Lower lobe of right lung (tissue), 2 donors: ENCODE measurements at regions not wholly inside any gene's neighbourhood (a gene's known extent, or its start where the extent isn't known, plus 50 kb on each side); places are given as distances from the start of the nearest gene placed in this dataset.
A peak's percentile ranks its signal among the peaks of the same experiment; 100 is the strongest.

Source experiments
- ATAC-seq, 2 donors: fragments of 200-7000 bp; cut with Tn5 transposase; one replicate each; pipeline ENCODE4 v1.9.1; 2020 to 2022; ENCODE audit warnings: mild to moderate bottlenecking in 2 of 2, moderate library complexity in 2 of 2
- DNase-seq: peaks from one replicate; pipeline ENCODE4 v3.0.0-alpha.2; 2020
- H3K27ac ChIP-seq: fragments of 200-600 bp; one replicate; pipeline ENCODE4 v1.8.0; 2022
- H3K27me3 ChIP-seq: fragments of 200-600 bp; one replicate; pipeline ENCODE4 v1.8.0; 2022; ENCODE audit warnings: low read depth
- H3K36me3 ChIP-seq: fragments of 200-600 bp; one replicate; pipeline ENCODE4 v1.8.0; 2022; ENCODE audit warnings: mild to moderate bottlenecking
- H3K4me1 ChIP-seq: fragments of 200-600 bp; one replicate; pipeline ENCODE4 v1.8.0; 2022
- H3K4me3 ChIP-seq: fragments of 200-600 bp; one replicate; pipeline ENCODE4 v1.8.0; 2022; ENCODE audit warnings: mild to moderate bottlenecking
- H3K9me3 ChIP-seq: fragments of 200-600 bp; one replicate; pipeline ENCODE4 v1.8.0; 2022
- CTCF ChIP-seq: fragments of 200-600 bp; IDR thresholded peaks from one replicate; pipeline ENCODE4 v1.8.0; 2022; ENCODE audit warnings: antibody characterized with exemption, mild to moderate bottlenecking
- intact Hi-C: fragments of 100-400 bp; cut with DNase I; formaldehyde crosslinking; loops from one replicate; pipeline ENCODE4 v1.11.0; 2022
- donor health status: DM: no; HTN: yes; CAD: no; lungs with severe emphysema.

- intact Hi-C loops: no loop called here
- no peaks in the 10 kb centered on the region for H3K27me3 ChIP-seq
- DNase-seq (no peak), ATAC-seq (no peak)
- H3K4me1 ChIP-seq: no peaks in the 10 kb centered on the region
- TF ChIP-seq CTCF: peak; percentile 56
- no peaks in the 10 kb centered on the region for H3K36me3 ChIP-seq
- no peaks in the 10 kb centered on the region for H3K9me3 ChIP-seq
- H3K27ac ChIP-seq: no peak overlapping the region
- H3K4me3 ChIP-seq: no peak overlapping the region
These were observed 271.5 kb downstream of the FOXA2 start for GRCh38 chr20:22312744-22313346.

GRCh38 chr20:22308934-22309333 is 275.4 kb downstream of the FOXA2 start:
- no peaks in the 10 kb centered on the region for H3K27me3 ChIP-seq
- DNase-seq: no peak
- no peaks in the 10 kb centered on the region for H3K36me3 ChIP-seq
- no peak overlapping the region for H3K27ac ChIP-seq
- no peak for ATAC-seq
- TF ChIP-seq CTCF: no peak
- no peak overlapping the region for H3K4me3 ChIP-seq
- intact Hi-C loops: no loop called here
- H3K4me1 ChIP-seq: peaks cover 4% of the 10 kb centered on the region
- no peaks in the 10 kb centered on the region for H3K9me3 ChIP-seq

GRCh38 chr20:22307409-22307808 is 277.0 kb downstream of the FOXA2 start:
- no peaks in the 10 kb centered on the region for H3K9me3 ChIP-seq
- no peaks in the 10 kb centered on the region for H3K27me3 ChIP-seq
- H3K4me1 ChIP-seq: peaks cover 4% of the 10 kb centered on the region
- intact Hi-C loops: no loop called here
- H3K4me3 ChIP-seq: no peak overlapping the region
- ATAC-seq: no peak
- DNase-seq: no peak
- TF ChIP-seq CTCF: no peak
- no peak overlapping the region for H3K27ac ChIP-seq
- no peaks in the 10 kb centered on the region for H3K36me3 ChIP-seq

GRCh38 chr20:22305381-22305780 is 279.0 kb downstream of the FOXA2 start:
- no peak for TF ChIP-seq CTCF

GRCh38 chr20:22303523-22303922 is 280.8 kb downstream of the FOXA2 start:
- Histone ChIP-seq H3K36me3 (no peaks in the 10 kb centered on the region), H3K27ac (no peak overlapping the region), H3K4me1 (peaks cover 4% of the 10 kb centered on the region), H3K4me3 (no peak overlapping the region), H3K27me3 (no peaks in the 10 kb centered on the region), H3K9me3 (no peaks in the 10 kb centered on the region)
- no peak for DNase-seq
- no peak for ATAC-seq
- TF ChIP-seq CTCF: no peak
- intact Hi-C loops: no loop called here

More at GRCh38 chr20:22305381-22305780, 279.0 kb downstream of the FOXA2 start:
- DNase-seq: no peak
- H3K9me3 ChIP-seq: no peaks in the 10 kb centered on the region
- peaks cover 4% of the 10 kb centered on the region for H3K4me1 ChIP-seq
- no peak overlapping the region for H3K4me3 ChIP-seq
- H3K27ac ChIP-seq: no peak overlapping the region
- H3K27me3 ChIP-seq: no peaks in the 10 kb centered on the region
- no peak for ATAC-seq
- no peaks in the 10 kb centered on the region for H3K36me3 ChIP-seq
- intact Hi-C loops: no loop called here

- Histone ChIP-seq H3K9me3 (no peaks in the 10 kb centered on the region), H3K36me3 (no peaks in the 10 kb centered on the region), H3K4me3 (no peak overlapping the region), H3K27me3 (no peaks in the 10 kb centered on the region), H3K27ac (no peak overlapping the region), H3K4me1 (peaks cover under 1% of the 10 kb centered on the region)
- intact Hi-C loops: no loop called here
- no peak for TF ChIP-seq CTCF
- no peak for ATAC-seq
- DNase-seq: no peak
These were observed 282.3 kb downstream of the FOXA2 start for GRCh38 chr20:22302039-22302438.
